Omental fat pad (tissue), 3 donors: ENCODE measurements at regions not wholly inside any gene's neighbourhood (a gene's known extent, or its start where the extent isn't known, plus 50 kb on each side); places are given as distances from the start of the nearest gene placed in this dataset.

Experiments
- ATAC-seq: fragments of 150-250 bp; one replicate; pipeline ENCODE4 v1.9.1; 2016; ENCODE audit warnings: mild to moderate bottlenecking, moderate library complexity; ENCODE audit not compliant: low FRiP score
- DNase-seq: peaks from one replicate; pipeline ENCODE4 v3.0.0-alpha.2; 2019; ENCODE audit warnings: low spot score
- CTCF ChIP-seq, 3 donors: fragments of 450-650 bp; IDR thresholded peaks; one replicate each; pipeline ENCODE4 v1.5.1; 2016 to 2017; ENCODE audit warnings: antibody characterized with exemption in 3 of 3, mild to moderate bottlenecking in 3 of 3, moderate library complexity in 2 of 3

DNA sequence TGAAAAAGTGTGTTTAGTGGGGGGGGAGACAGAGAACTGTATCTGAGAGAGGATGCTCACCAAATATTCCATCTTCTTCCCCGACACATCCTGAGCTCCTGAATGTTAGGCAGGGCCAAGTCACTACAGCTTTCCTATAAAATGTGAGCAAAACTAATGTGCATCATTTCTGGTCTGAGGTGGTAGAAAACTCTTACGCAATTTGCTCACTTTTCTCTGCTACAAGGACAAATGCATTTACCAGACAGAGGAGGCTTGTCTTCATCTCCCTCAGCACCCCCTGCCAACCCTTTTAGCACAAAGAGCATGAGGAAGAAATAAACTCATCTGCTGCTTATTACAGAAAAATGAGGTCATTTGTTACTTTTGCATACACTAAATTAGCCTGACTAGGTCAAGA is 554.0 kb downstream of the RNF144A start:
- no peak for ATAC-seq

GRCh38 chr2:7472465-7472864 is 555.3 kb downstream of the RNF144A start:
- ATAC-seq, result no peak
- DNase-seq, result no peak
- no peak for TF ChIP-seq CTCF (IDR thresholded peaks at IDR 0.05)

More for the DNA sequence above, 554.0 kb downstream of the RNF144A start:
- no peak for DNase-seq
- TF ChIP-seq CTCF (IDR thresholded peaks at IDR 0.05), result no peak

DNA sequence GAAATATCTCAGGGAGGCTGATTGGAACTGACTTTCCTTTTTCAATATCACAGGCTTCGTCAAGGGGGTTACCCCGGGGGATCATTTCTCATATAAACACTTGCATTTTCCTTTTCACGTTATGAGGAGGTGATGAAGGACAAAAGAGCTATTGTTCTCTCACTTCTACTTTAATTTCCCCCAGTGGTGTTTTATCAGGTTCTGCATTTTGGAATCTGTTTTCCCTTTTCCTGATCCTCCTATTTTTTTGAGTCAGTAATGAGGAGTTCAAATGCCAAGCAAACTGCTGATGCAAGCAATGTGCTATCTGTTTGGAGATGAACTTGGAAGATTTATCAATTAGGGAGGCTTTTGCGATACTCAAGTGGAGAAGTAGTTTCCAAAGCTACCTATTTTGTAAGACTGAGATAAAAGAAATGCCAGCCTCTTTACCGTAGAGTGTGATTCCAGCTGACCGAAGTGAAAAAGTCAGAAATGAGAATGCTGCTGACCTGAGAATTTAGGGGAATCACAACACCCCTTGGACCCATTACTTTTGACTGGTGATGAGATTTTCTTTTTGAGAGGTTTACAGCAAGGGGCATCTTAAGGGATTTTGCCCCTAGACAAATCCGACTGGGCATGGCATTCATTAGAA is 556.0 kb downstream of the RNF144A start:
- ATAC-seq (no peak), DNase-seq (no peak)
- TF ChIP-seq CTCF (IDR thresholded peaks at IDR 0.05), result no peak

DNA sequence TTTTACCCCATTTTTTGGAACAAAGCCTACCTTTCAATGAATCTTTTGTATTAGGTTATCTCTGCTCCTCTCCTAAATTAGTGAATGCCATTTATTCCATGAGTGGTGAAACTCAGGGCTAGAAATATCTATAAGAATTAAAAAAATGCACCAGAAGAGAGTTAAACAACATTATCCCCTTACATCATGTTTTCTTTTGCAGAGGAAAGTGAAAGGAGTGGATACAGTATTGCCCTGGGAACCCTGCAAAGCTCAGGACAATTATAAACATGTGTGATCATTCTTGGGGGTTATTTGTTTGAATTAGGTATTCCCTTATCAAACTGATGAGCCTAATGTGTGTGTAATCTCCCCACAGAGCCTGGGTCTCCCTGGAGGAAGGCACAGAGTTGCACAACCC is 559.2 kb downstream of the RNF144A start:
- ATAC-seq, result no peak
- no peak for DNase-seq
- no peak for TF ChIP-seq CTCF (IDR thresholded peaks at IDR 0.05)

DNA sequence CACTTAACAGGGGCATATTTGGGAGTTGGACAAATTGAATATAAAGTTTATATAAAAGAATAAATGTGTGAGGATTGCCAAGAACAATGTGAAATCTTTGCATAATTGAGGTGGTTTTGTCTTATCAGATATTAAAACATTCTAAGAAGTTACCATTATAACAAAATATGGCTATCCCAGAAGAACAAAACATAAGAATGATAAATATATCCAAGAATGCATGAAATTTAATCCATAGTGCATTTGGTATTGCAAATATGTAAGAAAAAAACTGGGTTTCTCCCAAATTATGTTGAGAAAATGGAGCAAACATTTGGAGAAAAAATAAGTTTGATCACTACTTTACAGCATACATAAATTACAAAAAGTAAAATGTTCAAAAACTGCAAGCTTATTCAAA is 562.4 kb downstream of the RNF144A start:
- DNase-seq (no peak), ATAC-seq (no peak)
- no peak for TF ChIP-seq CTCF (IDR thresholded peaks at IDR 0.05)

DNA sequence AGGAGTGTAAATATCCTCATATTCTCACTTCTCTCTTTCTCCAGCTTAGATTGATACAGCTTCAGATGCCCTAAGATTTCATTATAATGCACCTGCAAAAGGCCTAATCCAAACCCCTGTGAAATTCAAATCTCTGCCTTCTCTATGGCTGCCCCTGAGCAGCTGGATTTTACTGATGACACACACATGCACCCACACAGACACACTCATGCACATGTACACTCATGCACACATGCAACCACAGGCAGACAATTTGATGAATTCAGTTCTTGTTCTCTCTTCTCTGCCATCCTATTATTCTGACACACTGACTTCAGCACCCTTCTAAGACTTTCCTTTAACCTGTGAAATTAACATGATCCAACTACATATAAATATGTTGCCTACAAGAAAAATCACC is 563.2 kb downstream of the RNF144A start:
- ATAC-seq, result no peak
- no peak for DNase-seq
- no peak for TF ChIP-seq CTCF (IDR thresholded peaks at IDR 0.05)

DNA sequence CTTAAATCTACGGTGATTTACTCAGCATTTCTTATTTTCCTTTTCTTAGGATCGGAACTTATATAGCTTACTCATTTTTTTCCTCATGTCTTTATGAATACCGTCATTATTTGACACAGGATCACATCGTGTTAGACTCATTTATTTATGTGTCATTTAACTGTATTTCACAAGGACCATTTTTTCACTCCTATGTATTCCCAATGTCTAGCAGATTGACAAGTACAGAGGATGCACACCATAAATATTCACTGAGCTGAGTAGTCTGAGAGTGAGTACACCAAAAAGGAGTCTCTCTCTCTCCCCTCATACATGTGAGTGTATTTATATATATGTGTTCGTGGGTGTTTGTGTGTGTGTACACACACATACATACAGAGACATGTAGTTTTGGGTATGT is 573.5 kb downstream of the RNF144A start:
- TF ChIP-seq CTCF (IDR thresholded peaks at IDR 0.05), result no peak
- ATAC-seq (no peak), DNase-seq (no peak)
